ENCODE measurements at regions not wholly inside any gene's neighbourhood (a gene's known extent, or its start where the extent isn't known, plus 50 kb on each side); places are given as distances from the start of the nearest gene placed in this dataset.

- no peak for DNase-seq
These were observed 188.9 kb downstream of the CXCL12 start for GRCh38 chr10:44196008-44196320.

- peak; percentile 37 for DNase-seq
These were observed 189.5 kb downstream of the CXCL12 start for GRCh38 chr10:44195112-44196007.

GRCh38 chr10:44194435-44194834 lies 190.5 kb downstream of the CXCL12 start:
- DNase-seq = no peak

GRCh38 chr10:44193567-44194220 lies 191.2 kb downstream of the CXCL12 start:
- no peak for DNase-seq

GRCh38 chr10:44193166-44193565 lies 191.7 kb downstream of the CXCL12 start:
- no peak for DNase-seq

GRCh38 chr10:44192435-44192834 lies 192.5 kb downstream of the CXCL12 start:
- DNase-seq = no peak

GRCh38 chr10:44190541-44190940 lies 194.4 kb downstream of the CXCL12 start:
- DNase-seq = no peak

GRCh38 chr10:44186821-44187220 lies 198.1 kb downstream of the CXCL12 start:
- DNase-seq = no peak

- peak; percentile 50 for DNase-seq
These were observed 198.7 kb downstream of the CXCL12 start for GRCh38 chr10:44186150-44186549.

- DNase-seq = no peak
These were observed 199.6 kb downstream of the CXCL12 start for GRCh38 chr10:44185315-44185666.

GRCh38 chr10:44184633-44185314 lies 200.1 kb downstream of the CXCL12 start:
- no peak for DNase-seq

- DNase-seq = no peak
These were observed 200.9 kb downstream of the CXCL12 start for GRCh38 chr10:44183667-44184632.

GRCh38 chr10:44182909-44183308 lies 202.0 kb downstream of the CXCL12 start:
- no peak for DNase-seq

- DNase-seq = peak; percentile 45
These were observed 204.4 kb downstream of the CXCL12 start for GRCh38 chr10:44180321-44181168.

- DNase-seq = no peak
These were observed 206.0 kb downstream of the CXCL12 start for GRCh38 chr10:44178856-44179255.

- DNase-seq = no peak
These were observed 206.6 kb downstream of the CXCL12 start for GRCh38 chr10:44178281-44178680.

GRCh38 chr10:44177610-44178009 lies 207.3 kb downstream of the CXCL12 start:
- no peak for DNase-seq

GRCh38 chr10:44176311-44176710 lies 208.6 kb downstream of the CXCL12 start:
- no peak for DNase-seq

GRCh38 chr10:44173608-44173894 lies 211.3 kb downstream of the CXCL12 start:
- DNase-seq = no peak

- DNase-seq = no peak
These were observed 211.9 kb downstream of the CXCL12 start for GRCh38 chr10:44172883-44173607.

- DNase-seq = no peak
These were observed 213.1 kb downstream of the CXCL12 start for GRCh38 chr10:44171765-44172164.

Measured in hindlimb muscle (tissue), 1 donor.